Activated CD4-positive, alpha-beta memory T cell treated with anti-CD3 and anti-CD28 coated beads, Interleukin-2, amount 10 ng/mL, durations not matched to agents 7 days and 5 days (primary cell): ENCODE measurements at regions not wholly inside any gene's neighbourhood (a gene's known extent, or its start where the extent isn't known, plus 50 kb on each side); places are given as distances from the start of the nearest gene placed in this dataset.
"Not testable (repeated sequence)": the region's sequence is repeated elsewhere in the genome, so short reads cannot be mapped to it uniquely, and the experiment has no call there.

Experiments
- CTCF ChIA-PET: fragments of 350-600 bp; sonication (Branson Sonifier 250); formaldehyde crosslinking; loops from one replicate; lab custom pipeline; 2021; ENCODE audit warnings: antibody characterized with exemption, inconsistent platforms; lab: Charles Lee
- POLR2A ChIA-PET: fragments of 350-600 bp; sonication (Branson Sonifier 250); formaldehyde crosslinking; loops from one replicate; lab custom pipeline; 2021; ENCODE audit warnings: antibody characterized with exemption; lab: Charles Lee
- DNase-seq: peaks from one replicate; pipeline ENCODE4 v3.0.0-alpha.2; 2020
- H3K27ac Mint-ChIP-seq: one replicate; pipeline ENCODE4 v1.8.0; 2021; ENCODE audit warnings: mild to moderate bottlenecking, mixed read lengths
- H3K27me3 Mint-ChIP-seq: one replicate; pipeline ENCODE4 v1.8.0; 2021; ENCODE audit warnings: mixed read lengths
- H3K36me3 Mint-ChIP-seq: one replicate; pipeline ENCODE4 v1.8.0; 2021; ENCODE audit warnings: low read depth, mixed read lengths
- H3K4me1 Mint-ChIP-seq: one replicate; pipeline ENCODE4 v1.8.0; 2021; ENCODE audit warnings: mixed read lengths
- H3K4me3 Mint-ChIP-seq: one replicate; pipeline ENCODE4 v1.8.0; 2021; ENCODE audit warnings: mild to moderate bottlenecking, mixed read lengths
- H3K9me3 Mint-ChIP-seq: one replicate; pipeline ENCODE4 v1.8.0; 2021; ENCODE audit warnings: mixed read lengths

DNA sequence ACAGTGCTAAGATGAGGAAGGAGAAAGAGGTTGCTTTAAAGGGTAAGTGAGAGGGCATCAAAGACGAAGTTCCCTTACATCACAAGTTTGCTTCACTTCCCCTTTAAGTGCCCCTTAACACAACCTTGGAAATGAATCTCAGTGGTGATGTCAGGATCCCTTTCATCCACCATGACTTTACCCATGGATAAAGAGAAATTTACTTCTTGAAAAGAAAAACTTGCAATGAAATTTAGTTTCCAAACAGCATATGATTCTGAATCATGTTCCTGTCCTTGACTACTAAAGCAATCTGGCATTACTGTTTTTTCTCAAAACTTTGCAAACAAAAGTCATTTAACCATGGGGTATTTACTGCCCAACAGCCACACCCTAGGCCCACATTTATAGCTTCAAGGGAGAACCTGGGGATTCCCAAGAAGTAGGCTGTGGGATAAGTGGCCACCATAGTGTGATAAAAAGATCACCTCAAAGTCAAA is 135.9 kb downstream of the ITGB8 start:
- H3K27ac Mint-ChIP-seq = no peak overlapping the region
- DNase-seq = no peak
- ChIA-PET POLR2A (no interaction called here), CTCF (no interaction called here)
- no peak overlapping the region for H3K4me3 Mint-ChIP-seq
- peaks cover 3% of the 10 kb centered on the region for H3K9me3 Mint-ChIP-seq
- no peaks in the 10 kb centered on the region for H3K27me3 Mint-ChIP-seq
- H3K36me3 Mint-ChIP-seq = no peaks in the 10 kb centered on the region
- H3K4me1 Mint-ChIP-seq = no peaks in the 10 kb centered on the region

DNA sequence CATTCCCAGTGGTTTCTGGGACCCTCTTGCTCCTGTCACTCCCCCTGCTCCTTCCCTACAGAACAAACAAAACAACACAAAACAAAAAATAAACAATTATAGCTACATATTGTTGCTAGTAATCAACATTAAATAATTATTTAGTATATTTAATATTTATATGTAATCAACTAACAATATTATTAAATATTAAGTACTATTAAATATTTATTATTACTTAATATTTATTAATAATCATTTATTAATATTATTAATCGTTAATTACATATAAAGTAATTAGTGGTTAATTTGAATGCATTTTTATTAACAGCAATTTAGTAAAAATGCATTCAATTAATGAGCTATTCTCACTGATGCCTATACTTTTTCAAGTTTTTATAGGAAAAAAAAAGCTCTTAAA is 139.4 kb downstream of the ITGB8 start:
- H3K4me1 Mint-ChIP-seq = no peaks in the 10 kb centered on the region
- POLR2A ChIA-PET = no interaction called here
- H3K36me3 Mint-ChIP-seq = no peaks in the 10 kb centered on the region
- H3K27ac Mint-ChIP-seq = no peak overlapping the region
- no peaks in the 10 kb centered on the region for H3K9me3 Mint-ChIP-seq
- no peak overlapping the region for H3K4me3 Mint-ChIP-seq
- CTCF ChIA-PET = interaction anchor here (0.6 kb wide), 1 partner anchor 96 kb away, joined by 3 read pairs; no protein-coding TSS in a partner anchor
- no peak for DNase-seq
- no peaks in the 10 kb centered on the region for H3K27me3 Mint-ChIP-seq

DNA sequence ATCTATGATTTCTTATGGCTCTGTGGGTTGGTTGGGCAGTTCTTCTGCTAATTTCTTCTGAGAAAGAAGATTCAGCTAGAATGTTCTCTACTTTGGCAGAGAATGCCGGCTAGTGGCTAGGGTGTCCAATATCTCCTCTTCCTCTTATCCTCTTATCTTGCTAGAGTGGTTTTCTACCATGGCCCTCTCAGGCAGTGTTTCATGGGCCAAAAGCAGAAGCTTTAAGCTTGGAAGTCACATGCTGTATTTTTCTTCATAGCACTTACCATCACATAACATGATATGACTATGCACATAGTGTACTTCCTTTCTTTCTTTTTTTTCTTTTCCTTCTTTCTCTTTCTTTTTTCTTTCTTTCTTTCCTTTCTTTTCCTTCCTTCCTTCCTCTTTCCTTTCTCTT is 140.0 kb downstream of the ITGB8 start:
- H3K36me3 Mint-ChIP-seq = no peaks in the 10 kb centered on the region
- H3K27me3 Mint-ChIP-seq = no peaks in the 10 kb centered on the region
- CTCF ChIA-PET = interaction anchor here (1.0 kb wide), 1 partner anchor 60 kb away, joined by 6 read pairs; no protein-coding TSS in a partner anchor
- H3K4me1 Mint-ChIP-seq = no peaks in the 10 kb centered on the region
- H3K9me3 Mint-ChIP-seq = no peaks in the 10 kb centered on the region
- no peak for DNase-seq
- POLR2A ChIA-PET = interaction anchor here (0.7 kb wide), 1 partner anchor 446 kb away, joined by 5 read pairs; no protein-coding TSS in a partner anchor
- H3K4me3 Mint-ChIP-seq = no peak overlapping the region
- H3K27ac Mint-ChIP-seq = no peak overlapping the region

DNA sequence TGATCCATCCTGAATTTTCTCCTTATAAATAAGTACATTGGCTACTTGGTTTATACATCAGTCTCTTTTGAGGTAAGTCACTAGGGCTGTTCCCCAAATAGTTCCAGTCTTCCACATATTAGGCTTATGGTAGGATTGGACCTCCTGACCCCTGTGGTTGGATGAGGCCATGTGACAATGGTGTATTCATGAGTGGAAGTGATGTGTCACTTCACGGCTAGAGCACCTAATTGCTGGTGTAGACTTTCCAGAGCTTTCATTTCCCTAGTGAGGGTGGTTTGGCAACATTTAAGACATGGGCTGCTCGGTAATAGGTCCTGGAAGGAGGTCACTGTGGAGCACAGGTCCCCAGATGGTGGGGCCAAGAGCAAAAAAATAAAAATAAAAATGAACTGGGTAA is 141.2 kb upstream of the ABCB5 start:
- Mint-ChIP-seq H3K9me3 (no peaks in the 10 kb centered on the region), H3K36me3 (no peaks in the 10 kb centered on the region), H3K4me1 (no peaks in the 10 kb centered on the region), H3K4me3 (no peak overlapping the region), H3K27ac (no peak overlapping the region), H3K27me3 (no peaks in the 10 kb centered on the region)
- POLR2A ChIA-PET = no interaction called here
- DNase-seq = no peak
- CTCF ChIA-PET = no interaction called here

DNA sequence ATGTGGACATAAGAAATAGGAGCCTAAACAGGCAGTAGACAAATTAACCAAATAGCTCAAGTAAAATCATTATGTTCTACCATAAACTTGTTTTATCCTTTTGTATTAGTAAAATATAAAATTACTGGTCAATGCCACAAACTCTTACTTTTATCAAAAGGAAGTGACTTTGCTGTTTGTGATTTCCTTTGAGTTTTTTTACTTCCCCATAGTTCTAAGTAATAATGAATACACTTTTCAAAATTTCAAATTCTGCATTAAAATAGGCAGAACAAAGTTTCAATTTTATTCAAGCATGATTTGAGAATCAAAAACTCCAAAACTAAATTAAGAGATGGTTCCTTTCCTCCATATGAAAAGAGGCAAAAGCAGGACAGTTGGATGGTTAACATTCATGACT is 139.7 kb upstream of the ABCB5 start:
- Mint-ChIP-seq H3K27me3 (no peaks in the 10 kb centered on the region), H3K27ac (no peak overlapping the region), H3K36me3 (no peaks in the 10 kb centered on the region), H3K9me3 (no peaks in the 10 kb centered on the region), H3K4me3 (no peak overlapping the region), H3K4me1 (no peaks in the 10 kb centered on the region)
- DNase-seq = no peak
- ChIA-PET POLR2A (no interaction called here), CTCF (no interaction called here)

DNA sequence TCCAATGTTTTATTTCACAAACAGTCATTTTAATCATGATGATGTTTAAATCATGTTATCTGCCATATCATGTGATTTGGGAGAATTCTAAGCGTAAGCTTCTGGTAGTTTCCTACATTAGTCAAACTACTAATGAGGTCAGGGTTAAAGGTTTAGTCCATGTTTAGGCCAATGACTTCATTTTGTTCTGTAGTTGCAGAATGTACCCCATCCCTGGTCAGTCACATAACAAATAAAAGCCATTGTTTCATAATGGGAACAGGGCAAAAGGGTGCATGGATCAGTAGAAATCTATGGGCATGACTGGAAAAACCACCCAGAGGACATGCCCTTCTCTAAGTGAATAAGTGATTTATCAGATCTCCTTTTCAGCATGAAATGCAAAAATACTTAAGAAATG is 138.4 kb upstream of the ABCB5 start:
- ChIA-PET CTCF (no interaction called here), POLR2A (no interaction called here)
- Mint-ChIP-seq H3K27me3 (no peaks in the 10 kb centered on the region), H3K4me1 (no peaks in the 10 kb centered on the region), H3K9me3 (no peaks in the 10 kb centered on the region), H3K27ac (no peak overlapping the region), H3K36me3 (no peaks in the 10 kb centered on the region), H3K4me3 (no peak overlapping the region)
- DNase-seq = no peak

DNA sequence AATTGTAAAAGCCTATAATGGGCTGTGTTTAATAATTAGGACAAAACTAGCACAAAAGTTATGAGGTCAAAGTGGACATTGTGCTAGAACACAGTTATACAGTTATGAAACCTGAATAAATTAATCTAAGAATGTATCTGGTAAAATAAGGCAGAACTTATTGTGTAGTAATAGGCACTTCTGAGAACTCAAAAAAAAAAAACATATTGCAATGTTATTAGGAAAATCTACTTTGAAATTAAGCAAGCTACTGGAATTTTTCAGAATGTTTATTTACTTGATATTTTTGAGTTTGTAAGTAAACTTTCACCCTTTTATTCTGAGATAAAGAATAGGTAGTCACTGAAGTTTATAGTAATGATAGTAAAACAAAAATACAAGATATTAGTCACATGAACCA is 135.8 kb upstream of the ABCB5 start:
- H3K4me3 Mint-ChIP-seq = no peak overlapping the region
- no peak for DNase-seq
- H3K4me1 Mint-ChIP-seq = no peaks in the 10 kb centered on the region

DNA sequence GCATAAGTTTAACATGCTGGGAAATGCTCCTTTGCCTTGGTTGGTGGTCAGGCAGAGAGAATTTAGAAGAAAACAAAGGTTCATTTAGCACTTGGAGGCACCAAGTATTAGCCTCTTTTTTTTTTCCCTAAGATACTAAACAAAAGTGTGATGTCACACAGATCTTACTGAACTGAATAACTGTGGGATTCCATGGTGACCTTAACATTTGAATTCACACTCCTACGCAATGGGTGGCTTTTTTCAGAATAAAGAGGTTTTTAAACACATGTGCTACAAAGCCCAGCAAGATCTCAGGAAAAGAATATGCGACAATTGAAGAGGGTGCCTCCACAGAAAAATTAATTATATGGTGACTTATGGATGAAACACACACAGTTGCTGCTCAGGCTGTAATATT is 133.4 kb upstream of the ABCB5 start:
- DNase-seq = no peak
- Mint-ChIP-seq H3K9me3 (peaks cover 2% of the 10 kb centered on the region), H3K27me3 (no peaks in the 10 kb centered on the region), H3K4me1 (no peaks in the 10 kb centered on the region), H3K4me3 (no peak overlapping the region), H3K27ac (no peak overlapping the region), H3K36me3 (no peaks in the 10 kb centered on the region)
- ChIA-PET CTCF (no interaction called here), POLR2A (no interaction called here)

More for the DNA sequence above, 135.8 kb upstream of the ABCB5 start:
- POLR2A ChIA-PET = no interaction called here
- Mint-ChIP-seq H3K36me3 (no peaks in the 10 kb centered on the region), H3K9me3 (no peaks in the 10 kb centered on the region), H3K27me3 (no peaks in the 10 kb centered on the region), H3K27ac (no peak overlapping the region)
- CTCF ChIA-PET = no interaction called here

DNA sequence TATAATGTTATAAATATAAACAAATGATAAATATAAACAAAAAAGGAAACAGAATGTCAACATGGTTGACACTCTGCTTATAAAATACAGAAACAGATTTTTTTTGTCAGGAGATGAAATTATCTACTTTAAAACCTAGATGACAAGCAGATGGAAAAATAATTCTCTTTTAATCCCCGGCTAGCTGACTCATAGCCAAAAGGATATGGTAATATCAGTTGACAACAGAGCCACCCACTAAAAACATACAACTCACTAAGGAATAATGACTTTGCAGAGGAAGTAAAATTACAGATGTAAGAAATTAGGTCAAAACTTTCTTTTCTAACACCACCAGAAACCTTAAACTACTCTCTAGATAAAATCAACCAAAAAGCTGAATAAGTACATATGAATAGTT is 131.1 kb upstream of the ABCB5 start:
- Mint-ChIP-seq H3K27me3 (no peaks in the 10 kb centered on the region), H3K27ac (no peak overlapping the region), H3K36me3 (no peaks in the 10 kb centered on the region), H3K4me1 (no peaks in the 10 kb centered on the region), H3K9me3 (peaks cover 18% of the 10 kb centered on the region), H3K4me3 (no peak overlapping the region)
- ChIA-PET POLR2A (no interaction called here), CTCF (no interaction called here)
- no peak for DNase-seq

DNA sequence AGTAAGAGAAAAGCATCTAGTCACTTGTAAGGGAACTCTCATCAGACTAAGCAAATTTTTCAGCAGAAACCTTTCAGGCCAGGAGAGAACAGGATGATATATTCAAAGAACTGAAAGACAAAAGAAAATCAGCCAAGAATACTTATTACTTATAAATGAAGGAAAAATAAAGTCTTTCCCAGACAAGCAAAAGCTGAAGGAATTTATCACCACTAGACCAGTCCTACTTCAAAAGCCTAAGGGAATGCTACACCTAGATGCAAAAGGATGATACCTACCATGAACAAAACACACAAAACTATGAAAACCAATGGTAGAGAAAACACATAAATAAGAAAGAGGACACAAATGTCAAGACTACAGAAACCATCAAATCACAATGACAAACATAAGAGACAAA is 126.6 kb upstream of the ABCB5 start:
- Mint-ChIP-seq H3K36me3 (no peaks in the 10 kb centered on the region), H3K9me3 (peaks cover 18% of the 10 kb centered on the region), H3K27me3 (no peaks in the 10 kb centered on the region), H3K4me1 (no peaks in the 10 kb centered on the region), H3K27ac (no peak overlapping the region), H3K4me3 (no peak overlapping the region)
- no peak for DNase-seq
- CTCF ChIA-PET = no interaction called here
- POLR2A ChIA-PET = no interaction called here

DNA sequence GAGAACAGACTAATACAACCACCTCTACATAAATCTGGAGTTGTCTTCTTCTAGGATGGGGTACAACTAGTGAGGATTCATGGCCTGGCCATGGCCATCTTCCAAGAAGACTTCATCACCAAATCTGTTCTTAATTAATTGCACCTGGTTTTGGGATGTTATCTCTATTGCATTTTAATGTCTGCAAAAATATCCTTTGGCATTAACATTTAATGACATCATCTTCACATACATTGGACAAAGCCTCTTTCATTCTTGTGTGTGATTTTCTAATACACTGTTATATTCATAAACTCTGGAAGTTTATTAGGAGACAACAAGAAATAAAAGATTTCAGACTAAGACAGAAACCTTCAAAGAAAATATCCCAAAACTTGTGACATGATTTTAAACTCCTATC is 124.2 kb upstream of the ABCB5 start:
- H3K9me3 Mint-ChIP-seq = peaks cover 17% of the 10 kb centered on the region
- CTCF ChIA-PET = no interaction called here

DNA sequence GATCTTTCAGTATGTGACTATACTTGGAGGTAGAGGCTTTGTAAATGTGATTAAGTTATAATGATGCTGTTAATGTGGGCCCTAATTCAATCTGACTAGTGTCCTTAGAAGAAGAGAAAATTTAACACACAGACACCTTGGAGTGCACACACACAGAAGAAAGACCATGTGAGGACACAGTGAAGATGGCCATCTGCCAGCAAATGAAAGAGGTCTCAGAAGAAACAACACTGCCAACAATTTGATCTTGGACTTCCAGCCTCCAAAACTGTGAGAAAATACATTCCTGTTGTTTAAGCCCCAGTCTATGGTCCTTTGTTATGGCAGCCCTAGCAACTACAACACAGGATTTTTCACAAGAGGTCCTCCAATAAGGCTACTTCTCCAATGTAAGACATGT is 120.9 kb upstream of the ABCB5 start:
- CTCF ChIA-PET = no interaction called here

More for the DNA sequence above, 124.2 kb upstream of the ABCB5 start:
- Mint-ChIP-seq H3K36me3 (no peaks in the 10 kb centered on the region), H3K4me3 (no peak overlapping the region), H3K4me1 (no peaks in the 10 kb centered on the region), H3K27ac (no peak overlapping the region), H3K27me3 (no peaks in the 10 kb centered on the region)
- POLR2A ChIA-PET = no interaction called here
- no peak for DNase-seq

DNA sequence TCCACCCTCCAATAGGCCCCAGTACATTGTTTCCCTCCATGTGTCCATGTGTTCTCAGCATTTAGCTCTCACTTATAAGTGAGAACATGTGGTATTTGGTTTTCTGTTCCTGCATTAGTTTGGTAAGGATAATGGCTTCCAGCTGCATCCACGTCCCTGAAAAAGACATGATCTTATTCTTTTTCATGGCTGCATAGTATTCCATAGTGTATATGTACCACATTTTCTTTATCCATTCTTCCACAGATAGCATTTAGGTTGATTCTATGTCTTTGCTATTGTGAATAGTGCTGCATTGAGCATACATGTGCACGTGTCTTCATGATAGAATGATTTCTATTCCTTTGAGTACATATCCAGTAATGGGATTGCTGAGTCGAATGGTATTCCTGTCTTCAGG is 114.0 kb upstream of the ABCB5 start:
- CTCF ChIA-PET = interaction anchor here (0.7 to 1.2 kb wide), 2 partner anchors 38 to 110 kb away, joined by 3 read pairs; no protein-coding TSS in a partner anchor
- H3K4me3 Mint-ChIP-seq, H3K36me3 Mint-ChIP-seq, POLR2A ChIA-PET, H3K27me3 Mint-ChIP-seq, H3K9me3 Mint-ChIP-seq, H3K27ac Mint-ChIP-seq, H3K4me1 Mint-ChIP-seq, DNase-seq: not testable (repeated sequence)

More for the DNA sequence above, 120.9 kb upstream of the ABCB5 start:
- H3K9me3 Mint-ChIP-seq = peaks cover 8% of the 10 kb centered on the region
- no peak overlapping the region for H3K27ac Mint-ChIP-seq
- no peaks in the 10 kb centered on the region for H3K4me1 Mint-ChIP-seq
- DNase-seq = no peak
- POLR2A ChIA-PET = no interaction called here
- no peaks in the 10 kb centered on the region for H3K36me3 Mint-ChIP-seq
- no peak overlapping the region for H3K4me3 Mint-ChIP-seq
- no peaks in the 10 kb centered on the region for H3K27me3 Mint-ChIP-seq

DNA sequence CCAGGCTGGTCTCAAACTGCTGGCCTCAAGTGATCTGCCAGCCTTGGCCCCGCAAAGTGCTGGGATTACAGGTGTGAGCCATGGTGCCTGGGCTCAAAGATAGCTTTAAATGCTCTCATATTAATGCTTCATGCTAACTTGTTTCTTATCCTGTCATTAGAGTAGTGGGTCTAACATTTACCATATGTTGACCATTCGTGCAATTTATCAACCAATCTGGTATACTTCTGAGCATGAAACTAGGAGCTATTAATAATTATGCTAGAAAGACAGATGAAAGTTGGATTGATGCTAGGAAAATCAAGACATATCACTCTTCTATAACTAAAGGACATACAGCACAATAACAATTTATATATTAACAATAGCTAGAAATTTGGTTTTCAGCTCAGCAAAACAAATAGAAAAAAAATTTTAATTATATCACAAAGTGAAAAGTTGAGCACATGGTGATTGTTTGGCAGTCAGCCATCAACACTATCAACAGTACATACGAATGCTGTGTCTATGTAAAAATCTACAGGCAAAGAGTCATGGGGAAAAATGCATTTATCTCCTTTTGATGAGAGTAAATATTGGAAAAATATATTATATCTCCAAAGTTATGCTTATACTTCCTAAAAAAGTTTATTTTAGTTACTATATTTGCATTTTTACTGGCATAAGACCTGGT is 112.1 kb upstream of the ABCB5 start:
- H3K27ac Mint-ChIP-seq = no peak overlapping the region
- no peaks in the 10 kb centered on the region for H3K36me3 Mint-ChIP-seq
- no peak for DNase-seq
- no peaks in the 10 kb centered on the region for H3K4me1 Mint-ChIP-seq
- ChIA-PET POLR2A (no interaction called here), CTCF (no interaction called here)
- H3K9me3 Mint-ChIP-seq = peaks cover 4% of the 10 kb centered on the region
- H3K27me3 Mint-ChIP-seq = no peaks in the 10 kb centered on the region
- H3K4me3 Mint-ChIP-seq = no peak overlapping the region
